ENCODE measurements at regions not wholly inside any gene's neighbourhood (a gene's known extent, or its start where the extent isn't known, plus 50 kb on each side); places are given as distances from the start of the nearest gene placed in this dataset.

DNA sequence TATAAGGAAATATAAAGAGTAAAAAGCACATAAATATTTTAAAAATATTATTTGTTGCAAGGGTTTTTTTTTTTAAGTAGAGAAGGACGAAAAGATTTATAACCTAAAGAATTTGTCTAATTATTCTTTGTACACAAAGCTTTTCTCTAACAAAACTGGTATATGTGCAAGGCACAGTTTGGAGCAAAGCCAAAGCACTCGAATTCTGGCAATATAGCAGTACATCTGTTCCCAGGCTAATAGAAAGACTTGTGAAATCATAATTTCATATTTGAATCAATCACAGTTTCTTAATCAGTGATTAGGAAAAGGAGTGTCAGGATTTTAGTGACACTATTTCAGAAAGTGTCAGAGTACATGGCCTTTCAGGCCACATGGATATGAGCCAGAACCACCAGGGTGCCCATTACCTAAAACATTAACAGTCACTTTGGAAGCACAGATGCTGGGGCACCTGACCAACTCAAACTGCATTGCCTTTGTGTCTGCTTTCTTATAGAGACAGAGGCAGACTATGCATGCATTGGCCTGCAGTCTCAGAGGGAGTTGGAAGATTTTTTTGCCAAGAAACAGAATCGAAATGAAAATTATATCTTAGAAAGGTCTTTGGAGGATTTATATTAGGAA, 651.8 kb upstream of the SGO1 start:
- TF ChIP-seq POLR2A (IDR thresholded peaks at IDR 0.05) (no peak), CTCF (IDR thresholded peaks at IDR 0.05) (no peak)

Data from thyroid gland (tissue), 4 donors.